Activated CD8-positive, alpha-beta memory T cell treated with anti-CD3 and anti-CD28 coated beads, Interleukin-2, amount 50 U/mL, for 1 hour (primary cell): ENCODE measurements at regions not wholly inside any gene's neighbourhood (a gene's known extent, or its start where the extent isn't known, plus 50 kb on each side); places are given as distances from the start of the nearest gene placed in this dataset.
"Not testable (repeated sequence)": the region's sequence is repeated elsewhere in the genome, so short reads cannot be mapped to it uniquely, and the experiment has no call there.

ENCODE experiments used
- DNase-seq: peaks from one replicate; pipeline ENCODE4 v3.0.0-alpha.2; 2020; ENCODE audit errors: extremely low read depth

DNA sequence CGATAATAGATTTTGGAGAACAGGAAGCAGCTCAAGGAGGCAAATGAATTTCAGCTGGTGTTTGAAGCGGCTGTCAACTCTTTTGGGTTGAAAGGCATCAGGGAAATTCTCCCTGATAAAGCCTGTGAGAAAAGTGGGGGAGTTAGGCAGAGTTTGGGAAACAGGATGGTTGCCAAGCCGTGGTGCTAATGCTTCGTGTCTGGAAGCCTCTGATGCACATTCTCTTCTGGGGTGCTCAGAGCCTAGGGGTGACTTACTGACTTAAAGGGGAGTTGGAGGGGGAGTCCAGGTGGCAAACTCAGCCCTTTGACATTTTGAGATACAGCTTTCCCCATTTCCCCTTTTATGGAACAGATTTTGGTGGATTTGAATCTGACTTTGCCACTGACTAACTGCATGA is 202.5 kb upstream of the CLINT1 start:
- no peak for DNase-seq

GRCh38 chr5:158060212-158060611 is 201.3 kb upstream of the CLINT1 start:
- no peak for DNase-seq

- no peak for DNase-seq
Observed at GRCh38 chr5:158058208-158059120, 199.5 kb upstream of the CLINT1 start.

DNA sequence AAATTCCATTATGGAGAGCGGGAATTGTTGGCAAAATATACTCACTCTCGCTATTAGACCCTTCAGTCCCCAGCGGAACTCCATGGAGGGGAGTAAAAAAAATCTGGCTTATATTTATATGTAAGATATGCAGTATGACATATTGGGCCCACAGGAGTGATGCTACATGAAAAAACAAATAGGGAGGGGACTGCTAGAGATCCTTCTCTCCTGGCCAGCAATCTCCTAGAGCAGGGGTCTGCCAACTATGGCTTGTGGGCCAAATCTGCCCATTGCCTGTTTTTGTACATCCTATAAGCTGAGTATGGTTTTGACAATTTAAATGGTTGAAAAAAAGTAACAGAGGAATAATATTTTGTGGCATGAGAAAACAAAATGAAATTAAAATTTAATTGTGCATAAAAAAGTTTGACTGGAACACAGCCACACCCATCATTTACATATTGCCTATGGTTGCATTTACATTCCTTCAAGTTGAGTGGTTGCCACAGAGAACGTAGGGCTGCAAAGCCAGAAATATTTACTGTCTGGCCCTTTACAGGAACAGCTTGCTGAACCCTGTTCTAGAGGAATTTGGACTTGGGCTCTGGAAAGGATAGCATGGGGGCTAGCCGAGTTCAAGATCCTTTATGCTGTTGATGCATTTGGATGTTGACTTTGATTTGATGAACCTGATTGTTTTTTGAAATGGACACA is 197.3 kb upstream of the CLINT1 start:
- DNase-seq: no peak

DNA sequence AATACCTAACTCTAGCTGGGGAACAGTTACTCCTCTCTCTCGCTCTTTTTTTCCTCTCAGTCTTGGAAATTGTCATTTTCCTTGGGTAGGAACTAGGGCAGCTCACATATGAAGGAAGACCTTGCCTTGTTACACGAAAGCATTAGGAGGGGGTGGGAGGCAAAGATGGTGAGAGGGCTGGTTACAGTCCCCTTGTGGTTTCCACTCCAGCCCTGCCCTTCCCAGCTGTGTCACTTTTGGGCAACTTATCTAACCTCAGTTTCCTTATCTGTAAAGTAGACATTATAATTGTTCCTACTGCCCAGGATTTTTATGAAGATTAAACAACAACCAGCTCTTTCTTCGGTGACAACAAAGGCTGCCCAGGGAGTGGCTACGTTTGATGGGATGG is 196.2 kb upstream of the CLINT1 start:
- no peak for DNase-seq

- DNase-seq: no peak
Observed at GRCh38 chr5:158054223-158055110, 195.5 kb upstream of the CLINT1 start.

- no peak for DNase-seq
Observed at GRCh38 chr5:158051036-158051435, 192.1 kb upstream of the CLINT1 start.

DNA sequence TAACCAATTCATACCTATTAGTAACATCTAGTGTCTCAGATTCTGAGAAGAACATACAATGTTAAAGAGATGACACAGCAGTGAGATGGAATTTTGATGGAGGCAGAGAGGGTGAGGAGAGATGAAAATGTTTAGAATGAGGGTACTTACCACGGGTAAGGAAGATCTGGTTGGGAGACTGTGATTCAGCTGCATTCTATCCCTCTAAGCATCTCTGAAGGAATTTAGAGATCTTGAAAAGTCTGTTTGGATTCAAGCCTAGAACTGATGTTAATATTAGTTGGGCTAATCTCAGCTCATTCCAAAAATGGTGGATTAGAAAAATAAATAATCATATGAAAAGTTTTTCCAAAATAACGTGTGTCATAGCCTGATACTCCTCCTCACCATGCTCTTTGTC is 191.5 kb upstream of the CLINT1 start:
- no peak for DNase-seq

GRCh38 chr5:158049459-158049858 is 190.5 kb upstream of the CLINT1 start:
- DNase-seq: no peak

DNA sequence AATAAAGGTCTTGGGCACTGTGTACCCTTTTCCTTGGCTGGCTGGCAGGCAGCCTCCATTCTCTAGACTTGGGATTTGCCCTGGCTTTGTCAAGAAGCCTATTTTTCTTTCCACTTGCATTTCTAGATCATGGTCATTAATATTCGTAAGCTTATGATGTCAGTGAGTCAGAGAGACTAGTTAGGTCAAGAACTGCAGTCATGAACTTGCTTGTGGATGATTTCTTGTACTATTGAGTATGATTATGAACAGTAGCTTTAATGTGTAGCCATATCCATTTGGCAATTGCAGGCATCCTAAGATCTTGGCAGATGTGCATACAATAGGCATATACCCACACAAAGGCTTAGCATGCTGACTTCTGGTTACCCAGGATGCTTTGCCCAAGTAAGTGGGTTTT is 186.8 kb upstream of the CLINT1 start:
- no peak for DNase-seq

GRCh38 chr5:158039911-158040347 is 181.0 kb upstream of the CLINT1 start:
- no peak for DNase-seq

GRCh38 chr5:158039441-158039840 is 180.5 kb upstream of the CLINT1 start:
- no peak for DNase-seq

DNA sequence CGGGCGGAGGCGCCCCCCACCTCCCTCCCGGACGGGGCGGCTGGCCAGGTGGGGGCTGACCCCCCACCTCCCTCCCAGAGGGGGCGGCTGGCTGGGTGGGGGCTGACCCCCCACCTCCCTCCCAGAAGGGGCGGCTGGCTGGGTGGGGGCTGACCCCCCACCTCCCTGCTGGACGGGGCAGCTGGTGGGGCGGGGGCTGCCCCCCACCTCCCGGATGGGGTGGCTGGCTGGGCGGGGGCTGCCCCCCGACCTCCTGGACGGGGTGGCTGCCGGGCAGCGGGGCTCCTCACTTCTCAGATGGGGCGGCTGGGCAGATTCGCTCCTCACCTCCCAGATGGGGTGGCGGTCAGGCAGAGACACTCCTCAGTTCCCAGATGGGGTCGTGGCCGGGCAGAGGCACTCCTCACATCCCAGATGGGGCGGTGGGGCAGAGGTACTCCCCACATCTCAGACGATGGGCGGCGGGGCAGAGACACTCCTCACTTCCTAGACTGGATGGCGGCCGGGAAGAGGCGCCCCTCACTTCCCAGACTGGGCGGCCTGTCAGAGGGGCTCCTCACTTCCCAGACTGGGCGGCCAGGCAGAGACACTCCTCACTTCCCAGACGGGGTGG is 178.1 kb upstream of the CLINT1 start:
- DNase-seq: not testable (repeated sequence)

GRCh38 chr5:158034586-158034985 is 175.6 kb upstream of the CLINT1 start:
- not testable (repeated sequence) for DNase-seq

- no peak for DNase-seq
Observed at GRCh38 chr5:158033724-158034123, 174.8 kb upstream of the CLINT1 start.

DNA sequence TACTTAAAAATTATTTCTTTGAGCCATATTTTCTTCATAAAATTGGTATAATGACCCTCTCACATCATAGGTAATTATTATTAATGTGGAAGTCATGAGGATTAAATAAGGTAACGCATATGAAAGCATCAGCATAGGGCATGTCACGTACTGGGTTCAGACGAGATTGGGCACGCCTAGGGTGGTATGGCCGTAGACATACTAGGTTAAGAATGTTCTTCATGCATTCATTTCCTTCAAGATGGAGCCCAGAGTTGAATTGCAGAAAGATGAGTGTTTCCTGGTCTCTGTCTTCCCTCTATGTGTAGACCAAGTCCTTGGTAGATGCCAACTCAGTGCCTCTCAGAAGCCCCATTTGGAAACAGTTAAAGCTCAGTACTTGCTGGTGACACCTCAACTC is 174.1 kb upstream of the CLINT1 start:
- no peak for DNase-seq

DNA sequence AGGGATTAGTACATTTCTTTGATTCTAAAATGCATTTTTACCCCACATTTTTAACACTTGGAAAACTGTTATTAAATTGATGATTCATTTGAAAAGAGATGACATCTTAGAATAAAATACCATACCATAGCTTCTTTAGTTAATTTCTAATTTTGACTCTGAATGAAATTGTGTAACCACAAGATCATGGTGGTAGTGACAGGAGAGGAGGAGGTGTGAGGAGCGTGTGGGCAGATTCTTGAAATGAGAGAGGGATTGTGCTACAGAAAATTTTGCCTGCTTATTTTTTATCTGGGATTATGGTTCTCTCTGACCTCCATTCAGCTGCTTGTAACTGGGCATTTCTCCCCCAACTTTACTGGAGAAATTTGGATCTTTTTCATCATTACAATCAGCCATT is 173.3 kb upstream of the CLINT1 start:
- DNase-seq: no peak

DNA sequence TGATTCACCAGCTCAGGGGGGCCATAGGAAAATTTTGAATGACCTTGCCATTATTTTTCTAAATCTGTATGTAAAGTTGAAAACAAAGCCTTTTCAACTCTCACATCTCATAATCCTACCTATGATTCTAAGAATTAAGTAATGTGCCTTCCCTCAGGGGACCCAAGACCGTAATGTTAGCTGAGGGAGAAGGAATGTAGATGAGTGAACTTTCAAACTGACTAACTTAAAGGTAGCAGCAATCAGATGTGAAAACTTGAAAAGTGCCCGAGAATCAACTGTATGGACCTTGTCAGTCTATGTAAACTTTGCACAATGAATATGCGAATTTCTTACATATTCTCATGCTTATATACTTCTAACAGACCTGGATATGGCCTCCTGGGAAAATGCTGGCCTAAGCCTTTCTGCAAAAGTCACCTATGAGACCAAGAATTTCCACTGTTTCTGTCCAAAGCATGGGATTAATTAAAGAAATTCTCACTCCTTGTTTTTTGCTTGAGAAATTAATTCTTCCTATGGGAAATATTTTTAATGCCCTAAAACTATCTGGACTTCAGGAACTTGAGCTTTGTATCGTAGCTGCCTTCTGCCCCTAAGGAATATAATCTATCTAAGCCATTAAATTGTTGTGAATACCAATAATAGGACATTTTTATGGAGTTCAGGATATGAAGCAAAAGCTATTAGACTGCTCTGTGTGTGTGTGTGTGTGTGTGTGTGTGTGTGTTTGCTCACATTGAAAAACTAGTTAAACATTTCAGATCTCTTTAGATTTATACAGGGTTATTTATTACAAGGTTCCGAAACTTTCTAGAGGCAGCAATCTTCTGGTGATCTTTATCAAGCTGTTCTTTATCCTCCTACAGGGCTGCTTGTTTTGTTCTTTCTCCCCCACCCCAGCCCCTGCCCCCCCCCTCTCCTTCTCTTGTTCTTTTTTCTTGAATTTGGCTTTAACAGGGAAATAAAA is 169.1 kb upstream of the CLINT1 start:
- DNase-seq: no peak

GRCh38 chr5:158026304-158027031 is 167.5 kb upstream of the CLINT1 start:
- DNase-seq: no peak

GRCh38 chr5:158023266-158023665 is 164.3 kb upstream of the CLINT1 start:
- DNase-seq: no peak
